ENCODE measurements at regions not wholly inside any gene's neighbourhood (a gene's known extent, or its start where the extent isn't known, plus 50 kb on each side); places are given as distances from the start of the nearest gene placed in this dataset.
"Not testable (repeated sequence)": the region's sequence is repeated elsewhere in the genome, so short reads cannot be mapped to it uniquely, and the experiment has no call there.

- no peak for DNase-seq
Observed at GRCh38 chr14:84282618-84283017, 1247.3 kb upstream of the FLRT2 start.

- no peak for DNase-seq
Observed at GRCh38 chr14:84288781-84289180, 1241.2 kb upstream of the FLRT2 start.

GRCh38 chr14:84298663-84299195, 1231.2 kb upstream of the FLRT2 start:
- no peak for DNase-seq

- DNase-seq: no peak
Observed at GRCh38 chr14:84303140-84303539, 1226.8 kb upstream of the FLRT2 start.

- no peak for DNase-seq
Observed at GRCh38 chr14:84312551-84312950, 1217.4 kb upstream of the FLRT2 start.

- DNase-seq: no peak
Observed at GRCh38 chr14:84323450-84323849, 1206.5 kb upstream of the FLRT2 start.

GRCh38 chr14:84323978-84324377, 1206.0 kb upstream of the FLRT2 start:
- no peak for DNase-seq

GRCh38 chr14:84336433-84336832, 1193.5 kb upstream of the FLRT2 start:
- no peak for DNase-seq

- DNase-seq: no peak
Observed at GRCh38 chr14:84340938-84341337, 1189.0 kb upstream of the FLRT2 start.

- not testable (repeated sequence) for DNase-seq
Observed at GRCh38 chr14:84341867-84342266, 1188.1 kb upstream of the FLRT2 start.

- no peak for DNase-seq
Observed at GRCh38 chr14:84343656-84344055, 1186.3 kb upstream of the FLRT2 start.

- DNase-seq: no peak
Observed at GRCh38 chr14:84351646-84352045, 1178.3 kb upstream of the FLRT2 start.

- DNase-seq: no peak
Observed at GRCh38 chr14:84361476-84361875, 1168.5 kb upstream of the FLRT2 start.

GRCh38 chr14:84375235-84375634, 1154.7 kb upstream of the FLRT2 start:
- no peak for DNase-seq

GRCh38 chr14:84390010-84390409, 1139.9 kb upstream of the FLRT2 start:
- no peak for DNase-seq

GRCh38 chr14:84397631-84398030, 1132.3 kb upstream of the FLRT2 start:
- no peak for DNase-seq

GRCh38 chr14:84399296-84399910, 1130.5 kb upstream of the FLRT2 start:
- no peak for DNase-seq

GRCh38 chr14:84401631-84402030, 1128.3 kb upstream of the FLRT2 start:
- no peak for DNase-seq

- DNase-seq: peak; percentile 38
Observed at GRCh38 chr14:84403585-84403984, 1126.4 kb upstream of the FLRT2 start.

- no peak for DNase-seq
Observed at GRCh38 chr14:84404246-84404645, 1125.7 kb upstream of the FLRT2 start.

- no peak for DNase-seq
Observed at GRCh38 chr14:84409435-84409834, 1120.5 kb upstream of the FLRT2 start.

GRCh38 chr14:84410344-84410743, 1119.6 kb upstream of the FLRT2 start:
- no peak for DNase-seq

GRCh38 chr14:84420221-84420620, 1109.7 kb upstream of the FLRT2 start:
- DNase-seq: no peak

GRCh38 chr14:84421621-84422020, 1108.3 kb upstream of the FLRT2 start:
- DNase-seq: no peak

GRCh38 chr14:84425968-84426367, 1104.0 kb upstream of the FLRT2 start:
- DNase-seq: no peak
